Aorta (tissue), 5 donors: ENCODE measurements at regions not wholly inside any gene's neighbourhood (a gene's known extent, or its start where the extent isn't known, plus 50 kb on each side); places are given as distances from the start of the nearest gene placed in this dataset.

Experiments
- ATAC-seq: fragments of 200-7000 bp; cut with Tn5 transposase; one replicate; pipeline ENCODE4 v1.9.1; 2022; ENCODE audit warnings: moderate library complexity; ENCODE audit not compliant: low FRiP score
- DNase-seq, 2 donors: peaks; one replicate each; pipeline ENCODE4 v3.0.0-alpha.2; 2020
- H3K27ac ChIP-seq, 2 donors: one replicate each; pipeline ENCODE4 v1.5.1; 2013; ENCODE audit warnings: low read length in 2 of 2, mild to moderate bottlenecking in 2 of 2, moderate library complexity in 2 of 2, control low read depth in 1 of 2, inconsistent platforms in 1 of 2, low read depth in 1 of 2
- H3K27me3 ChIP-seq, 2 donors: one replicate each; pipeline ENCODE4 v1.6.1; 2013; ENCODE audit warnings: control low read depth in 1 of 2, low read length in 1 of 2, mild to moderate bottlenecking in 1 of 2, moderate library complexity in 1 of 2; ENCODE audit not compliant: insufficient read depth in 2 of 2, control insufficient read depth in 1 of 2
- H3K36me3 ChIP-seq, 2 donors: one replicate each; pipeline ENCODE4 v1.6.1; 2013; ENCODE audit warnings: control low read depth in 1 of 2, low read length in 1 of 2, mild to moderate bottlenecking in 1 of 2; ENCODE audit not compliant: insufficient read depth in 2 of 2, control insufficient read depth in 1 of 2
- H3K4me1 ChIP-seq, 2 donors: one replicate each; pipeline ENCODE4 v1.6.1; 2013; ENCODE audit warnings: low read length in 2 of 2, control low read depth in 1 of 2, mild to moderate bottlenecking in 1 of 2, moderate library complexity in 1 of 2; ENCODE audit not compliant: insufficient read depth in 2 of 2, control insufficient read depth in 1 of 2
- H3K4me3 ChIP-seq, 2 donors: one replicate each; pipeline ENCODE4 v1.5.1; 2013; ENCODE audit warnings: low read length in 2 of 2, control low read depth in 1 of 2, mild to moderate bottlenecking in 1 of 2
- H3K9me3 ChIP-seq: one replicate; pipeline ENCODE4 v1.6.1; 2013; ENCODE audit warnings: mild to moderate bottlenecking, low read length; ENCODE audit not compliant: control insufficient read depth
- WGBS, 2 donors: extraction: QIAGEN DNeasy Blood & Tissue Kit; methylation state at CpG; one replicate each; pipeline ENCODE4 v1.1.7; 2013; 5-methylcytosine and 5-hydroxymethylcytosine counted together
- intact Hi-C, 2 donors: fragments of 100-400 bp; cut with DNase I; formaldehyde crosslinking; loops; one replicate each; pipeline versions ENCODE4 v1.14.2 to v1.15.0; 2022
- donor health status: healthy with polysubstance abuse.
- donor health status: Bipolar disorder and iron deficiency.
- donor health status: DM: no; HTN: no; CAD: no.
- donor health status: DM: no; HTN: no; CAD: no.
- donor health status: DM: yes; HTN: yes; CAD: no.

- H3K27me3 ChIP-seq = no peaks in the 10 kb centered on the region
- intact Hi-C loops = loop anchor here (1.0 to 5.0 kb wide), 4 partner anchors 50 to 265 kb away; no protein-coding TSS in a partner anchor
- 47 to 48% methylated on average over 10 of the region's 10 CpGs for WGBS, 2 donors
- no peaks in the 10 kb centered on the region for H3K9me3 ChIP-seq
- no peak overlapping the region for H3K4me3 ChIP-seq
- ATAC-seq (peak; percentile 62), DNase-seq (no peak)
- peaks cover 4 to 6% of the 10 kb centered on the region in 2 donors for H3K4me1 ChIP-seq
- H3K27ac ChIP-seq = peak overlapping the region in 1 of 2 donors; percentile 30
- H3K36me3 ChIP-seq = no peaks in the 10 kb centered on the region
Measured at GRCh38 chr3:120506828-120507774, 56.3 kb upstream of the FSTL1 start.

GRCh38 chr3:120506076-120506827 lies 55.5 kb upstream of the FSTL1 start:
- Histone ChIP-seq H3K4me3 (no peak overlapping the region), H3K9me3 (no peaks in the 10 kb centered on the region), H3K27ac (peak overlapping the region in 1 of 2 donors; percentile 60), H3K36me3 (no peaks in the 10 kb centered on the region), H3K27me3 (no peaks in the 10 kb centered on the region), H3K4me1 (peaks cover 4 to 6% of the 10 kb centered on the region in 2 donors)
- intact Hi-C loops = loop anchor here (5.0 kb wide), 3 partner anchors 51 to 264 kb away; no protein-coding TSS in a partner anchor
- DNase-seq (no peak), ATAC-seq (peak; percentile 38)
- 18 to 24% methylated on average over 5 of the region's 5 CpGs for WGBS, 2 donors

GRCh38 chr3:120503727-120504616 lies 53.2 kb upstream of the FSTL1 start:
- 96 to 97% methylated on average over 5 of the region's 5 CpGs for WGBS, 2 donors
- Histone ChIP-seq H3K27ac (no peak overlapping the region), H3K9me3 (no peaks in the 10 kb centered on the region), H3K36me3 (no peaks in the 10 kb centered on the region), H3K4me3 (no peak overlapping the region), H3K4me1 (peaks cover 4 to 6% of the 10 kb centered on the region in 2 donors), H3K27me3 (no peaks in the 10 kb centered on the region)
- intact Hi-C loops = loop anchor here in 1 of 2 donors (1.0 kb wide), 1 partner anchor 38 kb away; no protein-coding TSS in a partner anchor
- no peak for DNase-seq
- no peak for ATAC-seq

- Histone ChIP-seq H3K36me3 (no peaks in the 10 kb centered on the region), H3K27me3 (no peaks in the 10 kb centered on the region), H3K4me3 (no peak overlapping the region), H3K9me3 (no peaks in the 10 kb centered on the region), H3K4me1 (peaks cover 4 to 7% of the 10 kb centered on the region in 2 donors), H3K27ac (no peak overlapping the region)
- DNase-seq (no peak), ATAC-seq (no peak)
- WGBS, 2 donors = 96% methylated on average over 8 of the region's 8 CpGs
- intact Hi-C loops = no loop called here
Measured at GRCh38 chr3:120502116-120502515, 51.3 kb upstream of the FSTL1 start.
